HG03039 (cell line): ENCODE measurements at regions not wholly inside any gene's neighbourhood (a gene's known extent, or its start where the extent isn't known, plus 50 kb on each side); places are given as distances from the start of the nearest gene placed in this dataset.
"Not testable (repeated sequence)": the region's sequence is repeated elsewhere in the genome, so short reads cannot be mapped to it uniquely, and the experiment has no call there.

Experiments
- ATAC-seq: cut with Tn5 transposase; IDR thresholded peaks from one replicate; pipeline ENCODE4 v1.9.1; 2021; ENCODE audit warnings: mild to moderate bottlenecking, moderate library complexity; ENCODE audit not compliant: unreplicated experiment

GRCh38 chr9:73337182-73337581 lies 185.5 kb downstream of the ANXA1 start:
- ATAC-seq = not testable (repeated sequence)

GRCh38 chr9:73344060-73344459 lies 192.4 kb downstream of the ANXA1 start:
- ATAC-seq = no peak

- ATAC-seq = no peak
Observed at GRCh38 chr9:73347123-73347522, 195.5 kb downstream of the ANXA1 start.

- ATAC-seq = no peak
Observed at GRCh38 chr9:73347720-73348119, 196.1 kb downstream of the ANXA1 start.

DNA sequence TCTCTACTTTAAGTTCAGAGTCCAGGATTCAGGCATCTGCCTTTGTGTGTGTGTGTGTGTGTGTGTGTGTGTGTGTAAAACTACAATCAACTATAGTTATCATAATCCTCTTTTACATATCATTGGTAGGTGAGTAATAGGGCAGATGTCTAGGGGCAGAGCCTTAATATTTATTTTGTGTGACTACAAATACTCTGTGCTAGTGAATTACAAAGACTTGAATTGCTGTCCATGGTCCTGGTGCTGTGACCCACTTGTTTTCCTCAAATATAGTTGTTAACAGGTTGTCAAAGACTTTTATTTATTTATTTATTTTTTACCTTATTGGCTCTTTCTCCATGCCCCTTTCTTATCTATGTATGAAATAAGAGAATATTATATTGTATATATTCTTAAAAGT lies 196.8 kb downstream of the ANXA1 start:
- ATAC-seq = no peak

DNA sequence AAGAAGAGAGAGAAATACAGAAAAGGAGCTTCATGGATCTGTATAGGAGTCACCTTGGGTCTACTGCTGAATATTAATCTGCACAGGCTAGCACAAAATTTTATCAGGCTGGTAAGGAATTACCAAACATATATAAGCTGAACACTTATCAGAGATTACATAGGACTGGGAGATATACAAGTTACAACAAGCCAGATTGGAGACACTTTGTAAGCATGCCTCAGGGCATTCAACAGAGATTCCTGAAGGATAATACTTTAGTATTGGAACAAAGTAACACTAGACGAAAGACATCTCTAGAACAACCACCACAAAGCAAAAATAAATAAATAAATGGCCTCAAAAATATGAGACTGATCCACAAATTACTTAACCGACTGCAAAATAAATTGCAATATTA lies 197.8 kb downstream of the ANXA1 start:
- ATAC-seq = no peak

DNA sequence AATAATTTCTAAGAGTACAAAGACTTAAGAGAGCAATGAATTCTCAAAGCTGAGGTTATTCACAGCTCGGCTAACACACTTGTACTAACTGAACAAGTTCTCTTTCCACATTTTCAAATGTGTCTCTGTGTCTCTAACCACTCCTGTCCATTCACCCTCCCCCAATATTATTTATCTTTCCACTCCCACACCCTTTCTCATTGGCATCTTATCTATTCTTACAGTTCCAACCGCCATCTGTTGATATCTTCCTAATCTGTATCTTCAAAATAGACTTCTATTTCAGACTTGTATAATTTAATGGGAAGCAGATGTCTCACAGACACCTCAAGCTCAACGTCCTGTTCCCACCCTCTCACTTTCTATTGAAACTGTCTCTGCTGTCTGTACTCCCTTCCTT lies 205.9 kb downstream of the ANXA1 start:
- ATAC-seq = no peak

GRCh38 chr9:73370053-73370452 lies 218.4 kb downstream of the ANXA1 start:
- no peak for ATAC-seq

GRCh38 chr9:73371801-73372200 lies 220.1 kb downstream of the ANXA1 start:
- no peak for ATAC-seq

- no peak for ATAC-seq
Observed at GRCh38 chr9:73380411-73380810, 228.7 kb downstream of the ANXA1 start.

- ATAC-seq = no peak
Observed at GRCh38 chr9:73402081-73403028, 250.7 kb downstream of the ANXA1 start.

DNA sequence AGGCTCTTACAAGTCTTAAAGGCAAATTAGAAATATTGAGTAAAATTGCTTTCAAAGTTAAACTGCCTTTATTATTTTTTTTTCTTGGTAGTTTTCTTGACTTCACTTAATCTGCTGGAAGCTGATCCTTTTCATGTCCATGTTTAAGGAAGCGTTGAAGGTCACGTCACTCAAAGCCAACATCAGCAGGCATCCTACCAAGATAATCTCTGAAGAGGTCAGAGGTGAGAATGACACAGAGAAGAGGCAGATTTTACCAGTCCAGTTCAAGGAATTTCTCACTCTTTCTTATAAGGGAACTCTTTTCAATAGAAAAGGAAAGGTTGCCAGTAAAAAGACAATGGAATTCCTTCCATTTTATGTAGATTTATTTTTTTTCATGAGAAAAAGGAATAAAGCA lies 259.8 kb downstream of the ANXA1 start:
- ATAC-seq = no peak

DNA sequence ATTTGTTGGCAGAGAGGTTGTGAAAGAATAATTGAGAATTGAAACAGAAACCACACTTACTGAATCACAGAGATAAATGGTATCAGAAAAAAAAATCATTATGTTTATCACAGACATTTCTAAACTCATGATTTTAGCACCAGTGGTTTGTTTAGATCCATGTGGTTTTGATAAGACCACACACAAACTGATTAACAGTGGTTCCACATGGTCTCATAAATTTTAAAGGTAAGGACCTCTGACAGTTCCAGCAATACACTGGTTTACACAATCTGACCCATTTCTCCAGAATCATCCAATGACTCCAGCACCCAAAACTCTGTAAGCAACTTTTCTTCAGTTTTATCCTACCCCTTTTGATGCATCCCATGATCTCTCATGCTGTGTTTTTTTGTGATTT lies 261.2 kb downstream of the ANXA1 start:
- ATAC-seq = no peak

GRCh38 chr9:73423891-73424290 lies 272.2 kb downstream of the ANXA1 start:
- no peak for ATAC-seq

DNA sequence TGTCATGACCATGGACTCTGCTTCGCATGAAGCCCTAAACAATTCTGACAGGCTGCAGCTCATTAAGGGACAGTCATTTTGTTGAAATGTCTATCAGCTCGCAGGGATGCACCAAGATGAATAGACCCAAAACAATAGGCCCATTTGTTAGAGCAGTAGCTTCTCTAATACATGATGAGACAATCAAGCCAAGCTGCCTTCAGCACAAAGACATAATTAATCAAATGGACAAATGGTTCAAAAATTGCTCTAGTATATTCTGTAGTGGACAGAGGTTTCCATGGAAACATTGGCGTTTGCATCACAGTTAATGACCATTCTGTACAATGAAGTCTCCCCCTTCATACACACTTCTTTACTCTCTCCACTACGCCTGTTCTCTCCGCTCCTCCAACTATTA lies 274.6 kb downstream of the ANXA1 start:
- no peak for ATAC-seq

DNA sequence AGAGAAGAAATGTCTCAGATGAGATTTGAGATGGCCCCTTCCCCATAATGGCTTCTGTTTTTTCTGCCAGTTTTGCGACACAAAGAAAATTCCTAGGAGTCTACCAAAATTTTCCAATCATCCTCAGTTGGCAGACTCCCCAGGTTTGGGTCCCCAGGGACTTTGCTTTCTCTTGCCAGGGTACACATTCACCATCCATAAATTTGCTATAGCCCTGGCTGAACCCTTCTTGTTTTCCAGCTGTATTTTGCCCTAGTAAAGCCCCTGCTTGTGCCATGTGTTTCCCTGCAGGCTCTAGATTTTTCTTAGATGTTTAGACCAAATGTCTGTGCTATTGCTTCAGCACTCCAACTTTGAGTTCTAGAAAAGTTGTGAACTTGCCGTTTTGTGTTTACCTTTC lies 283.2 kb downstream of the ANXA1 start:
- ATAC-seq = no peak

DNA sequence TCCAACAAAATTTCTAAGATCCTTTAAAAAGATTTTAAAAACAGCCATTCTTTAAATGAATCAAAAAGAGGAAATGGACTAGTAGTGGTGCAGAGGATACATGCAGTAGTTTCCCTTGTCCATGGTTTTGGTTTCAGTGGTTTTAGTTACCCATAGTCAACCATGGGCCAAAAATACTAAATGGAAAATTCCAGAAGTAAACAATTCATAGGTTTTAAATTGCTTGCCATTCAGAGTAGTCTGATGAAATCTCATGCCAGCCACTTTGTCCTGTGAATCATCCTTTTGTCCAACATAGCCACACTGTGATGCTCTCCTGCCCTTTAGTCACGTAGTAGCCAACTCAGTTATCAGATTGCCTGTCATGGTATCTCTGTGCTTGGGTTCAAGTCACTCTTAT lies 286.1 kb downstream of the ANXA1 start:
- ATAC-seq = no peak

DNA sequence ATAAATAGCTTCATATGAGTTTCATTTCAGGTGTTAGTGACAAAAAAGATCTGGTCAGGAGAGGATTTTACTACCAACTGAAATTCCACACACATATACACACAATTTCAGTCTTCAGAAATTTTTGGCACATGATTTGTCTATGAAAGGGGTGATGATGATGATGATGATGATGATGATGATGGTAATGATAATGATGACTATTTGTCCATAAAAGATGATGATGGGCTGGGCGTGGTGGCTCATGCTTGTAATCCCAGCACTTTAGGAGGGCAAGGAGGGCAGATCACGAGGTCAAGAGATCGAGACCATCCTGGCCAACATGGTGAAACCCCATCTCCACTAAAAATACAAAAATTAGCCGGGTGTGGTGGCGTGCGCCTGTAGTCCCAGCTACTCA lies 288.2 kb downstream of the ANXA1 start:
- ATAC-seq = not testable (repeated sequence)

DNA sequence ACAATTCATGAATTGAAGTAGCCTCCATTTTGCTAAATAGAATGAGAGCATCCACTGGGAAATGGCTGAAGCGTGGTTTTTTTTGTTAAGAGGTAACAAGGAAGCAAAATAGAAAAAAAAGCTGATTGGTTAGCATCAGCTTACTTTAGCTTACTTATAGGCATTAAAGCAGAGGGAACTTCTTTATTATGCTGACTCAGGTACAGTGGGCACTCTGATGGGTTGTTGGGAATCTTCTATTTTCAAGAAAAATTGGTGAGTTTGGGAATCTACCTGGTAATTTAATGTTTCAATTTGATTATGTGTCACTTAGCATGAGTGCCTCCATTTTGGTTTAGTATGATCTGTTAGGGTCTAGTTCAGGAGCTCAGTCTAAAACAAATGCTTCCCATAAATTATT lies 289.6 kb downstream of the ANXA1 start:
- ATAC-seq = no peak

DNA sequence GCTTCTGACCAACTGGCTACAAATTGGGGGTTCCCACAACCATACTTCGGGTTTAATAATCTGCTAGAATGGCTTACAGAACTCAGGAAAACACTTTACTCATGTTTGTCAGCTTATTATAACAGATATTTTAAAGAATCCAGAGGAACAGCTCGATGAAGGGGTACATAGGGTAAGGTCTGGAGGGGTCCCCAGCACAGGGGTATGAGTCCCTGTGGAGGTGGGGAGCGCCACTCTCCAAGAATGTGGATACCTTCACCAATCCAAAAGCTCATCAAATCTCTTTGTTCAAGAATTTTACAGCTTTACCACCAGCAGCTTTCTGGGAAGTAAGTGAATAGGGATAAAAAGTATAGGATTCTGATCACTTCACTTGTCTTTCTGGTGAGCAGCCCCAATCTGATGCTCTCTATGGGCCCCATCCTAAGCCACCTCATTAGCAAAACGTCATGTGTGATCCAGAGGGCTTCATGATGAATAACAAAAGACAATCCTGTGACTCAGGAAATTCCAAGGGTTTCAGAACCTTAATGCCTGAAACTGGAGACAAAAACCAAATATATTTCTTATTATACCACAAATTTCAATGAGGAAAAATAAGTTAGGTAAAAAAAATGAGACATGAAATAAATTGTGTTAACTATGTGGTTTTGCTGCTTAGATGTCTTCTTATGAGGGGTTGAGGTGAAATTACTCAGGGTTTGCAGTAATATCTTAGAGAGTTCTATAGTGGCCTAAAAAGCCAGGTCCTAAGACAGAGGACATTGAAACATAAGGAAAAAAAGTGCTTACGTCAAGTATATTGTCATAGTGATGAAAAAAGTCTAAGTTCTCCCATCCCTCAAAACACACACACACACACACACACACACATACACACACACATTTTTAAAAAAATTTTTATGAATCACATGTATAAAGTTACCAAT lies 290.5 kb downstream of the ANXA1 start:
- ATAC-seq = no peak

- ATAC-seq = no peak
Observed at GRCh38 chr9:73444821-73445220, 293.2 kb downstream of the ANXA1 start.

DNA sequence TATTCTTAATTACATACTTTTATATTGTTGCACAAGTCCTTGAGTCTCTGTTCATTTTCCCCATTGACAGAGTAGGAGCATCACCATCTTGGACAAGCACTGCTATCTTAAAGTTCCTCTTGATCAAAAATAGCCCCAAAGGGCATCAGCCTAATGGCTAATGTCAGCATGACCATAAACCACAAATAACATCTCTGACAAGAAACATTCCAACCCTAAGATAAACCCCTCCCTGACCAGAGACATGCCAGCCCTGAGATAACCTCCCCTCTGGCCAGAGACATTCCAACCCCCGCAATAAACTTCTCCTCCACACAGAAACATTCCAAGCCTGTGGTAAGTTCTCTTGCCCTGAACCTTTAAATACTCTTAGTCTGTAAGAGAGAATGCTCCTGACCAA lies 293.7 kb downstream of the ANXA1 start:
- ATAC-seq = not testable (repeated sequence)
